ENCODE measurements at regions not wholly inside any gene's neighbourhood (a gene's known extent, or its start where the extent isn't known, plus 50 kb on each side); places are given as distances from the start of the nearest gene placed in this dataset.

- no peaks in the 10 kb centered on the region for H3K4me1 ChIP-seq (replicated peaks in 1 of 2)
- no peaks in the 10 kb centered on the region for H3K9me3 ChIP-seq (replicated peaks in 1 of 3)
- DNase-seq, result no peak
- H3K36me3 ChIP-seq (replicated peaks in 1 of 2), result no peaks in the 10 kb centered on the region
- TF ChIP-seq CTCF (IDR thresholded peaks at IDR 0.05), result no peak
- TF ChIP-seq POLR2A (IDR thresholded peaks at IDR 0.05), result no peak
- no peak overlapping the region for H3K27ac ChIP-seq
- no peak overlapping the region for H3K4me3 ChIP-seq
- intact Hi-C loops (cut with DNase I), result no loop called here
- no peaks in the 10 kb centered on the region for H3K27me3 ChIP-seq
- WGBS, 4 donors, result 84 to 96% (median 91%) methylated on average over 11 to 28 of the region's 28 CpGs
These were observed 1206.6 kb upstream of the TMEM132C start for GRCh38 chr12:127060310-127060847.

GRCh38 chr12:127060933-127061332 lies 1206.0 kb upstream of the TMEM132C start:
- DNase-seq, result no peak
- 92 to 96% (median 93%) methylated on average over 11 to 14 of the region's 14 CpGs for WGBS, 4 donors
- no peaks in the 10 kb centered on the region for H3K36me3 ChIP-seq (replicated peaks in 1 of 2)
- no peak overlapping the region for H3K27ac ChIP-seq
- H3K4me1 ChIP-seq (replicated peaks in 1 of 2), result no peaks in the 10 kb centered on the region
- no peak overlapping the region for H3K4me3 ChIP-seq
- no peaks in the 10 kb centered on the region for H3K9me3 ChIP-seq (replicated peaks in 1 of 3)
- no peaks in the 10 kb centered on the region for H3K27me3 ChIP-seq
- no peak for TF ChIP-seq CTCF (IDR thresholded peaks at IDR 0.05)
- no peak for TF ChIP-seq POLR2A (IDR thresholded peaks at IDR 0.05)
- intact Hi-C loops (cut with DNase I), result no loop called here

- no peaks in the 10 kb centered on the region for H3K9me3 ChIP-seq (replicated peaks in 1 of 3)
- no peaks in the 10 kb centered on the region for H3K27me3 ChIP-seq
- H3K4me3 ChIP-seq, result no peak overlapping the region
- no peaks in the 10 kb centered on the region for H3K36me3 ChIP-seq (replicated peaks in 1 of 2)
- DNase-seq, result no peak
- intact Hi-C loops (cut with DNase I), result no loop called here
- H3K4me1 ChIP-seq (replicated peaks in 1 of 2), result no peaks in the 10 kb centered on the region
- TF ChIP-seq POLR2A (IDR thresholded peaks at IDR 0.05), result no peak
- no peak for TF ChIP-seq CTCF (IDR thresholded peaks at IDR 0.05)
- 75 to 85% (median 79%) methylated on average over 18 of the region's 18 CpGs for WGBS, 4 donors
- no peak overlapping the region for H3K27ac ChIP-seq
These were observed 1203.5 kb upstream of the TMEM132C start for GRCh38 chr12:127063339-127064072.

DNA sequence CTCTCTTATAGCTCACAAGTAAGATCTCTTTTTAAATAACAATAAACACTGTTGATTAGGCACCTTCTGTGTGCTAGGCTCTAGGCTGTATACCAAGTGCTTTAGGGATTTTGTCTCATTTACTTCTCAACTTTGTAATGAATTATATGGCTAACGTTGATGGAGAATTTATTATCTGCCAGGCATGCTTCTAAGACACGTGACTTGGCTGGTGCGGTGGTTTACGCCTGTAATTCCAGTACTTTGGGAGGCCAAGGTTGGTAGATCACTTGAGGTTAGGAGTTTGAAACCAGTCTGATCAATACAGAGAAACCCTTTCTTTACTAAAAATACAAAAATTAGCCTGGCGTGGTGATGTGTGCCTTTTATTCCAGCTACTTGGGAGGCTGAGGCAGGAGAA lies 1202.8 kb upstream of the TMEM132C start:
- WGBS, 4 donors, result 88 to 94% (median 90%) methylated on average over 5 of the region's 5 CpGs
- intact Hi-C loops (cut with DNase I), result no loop called here
- no peaks in the 10 kb centered on the region for H3K27me3 ChIP-seq
- no peak overlapping the region for H3K27ac ChIP-seq
- no peaks in the 10 kb centered on the region for H3K36me3 ChIP-seq (replicated peaks in 1 of 2)
- no peak for DNase-seq
- no peak for TF ChIP-seq POLR2A (IDR thresholded peaks at IDR 0.05)
- no peak for TF ChIP-seq CTCF (IDR thresholded peaks at IDR 0.05)
- H3K4me3 ChIP-seq, result no peak overlapping the region
- no peaks in the 10 kb centered on the region for H3K9me3 ChIP-seq (replicated peaks in 1 of 3)
- H3K4me1 ChIP-seq (replicated peaks in 1 of 2), result no peaks in the 10 kb centered on the region

Data from adrenal gland (tissue), 9 donors.